IMR-90 (cell line): ENCODE measurements at regions not wholly inside any gene's neighbourhood (a gene's known extent, or its start where the extent isn't known, plus 50 kb on each side); places are given as distances from the start of the nearest gene placed in this dataset.

ENCODE experiments used
- ATAC-seq: fragments of 200-7000 bp; cut with Tn5 transposase; 2 replicates; pipeline ENCODE4 v1.9.1; 2020; ENCODE audit warnings: low read depth, mild to moderate bottlenecking, moderate library complexity
- BruUV-seq: library from RNA; stranded (reverse); fragments of 400-500 nt; replicated peaks from 2 replicates; lab custom pipeline; 2021; lab: Mats Ljungman, UMichigan
- CTCF ChIA-PET: fragments of 300-600 bp; formaldehyde crosslinking; extraction: SDS; loops from one replicate; lab custom pipeline; 2021; ENCODE audit warnings: antibody characterized with exemption; lab: Yijun Ruan, JAX
- POLR2A ChIA-PET: fragments of 300-600 bp; sonication (Branson Sonifier 250); formaldehyde crosslinking; loops from one replicate; lab custom pipeline; 2022; ENCODE audit warnings: antibody characterized with exemption; ENCODE audit not compliant: unreplicated experiment; lab: Charles Lee
- DNase-seq: peaks from one replicate; pipeline ENCODE4 v3.0.0; 2013
- H2AFZ ChIP-seq: replicated peaks from 2 replicates; pipeline ENCODE3; 2013; ENCODE audit warnings: low read length, mild to moderate bottlenecking; ENCODE audit not compliant: poor library complexity
- H2AK5ac ChIP-seq: 2 replicates; pipeline ENCODE4 v1.6.1; 2013; ENCODE audit warnings: low read depth, low read length, inconsistent platforms
- H2AK9ac ChIP-seq: replicated peaks from 2 replicates; pipeline ENCODE3; 2013; ENCODE audit warnings: mild to moderate bottlenecking, low read depth, low read length, moderate library complexity; ENCODE audit not compliant: poor library complexity
- H2BK120ac ChIP-seq: 2 replicates; pipeline ENCODE4 v1.6.1; 2013; ENCODE audit warnings: low read depth, low read length, inconsistent platforms
- H2BK15ac ChIP-seq: 3 replicates; pipeline ENCODE4 v1.6.1; 2013; ENCODE audit warnings: low read depth, low read length, inconsistent platforms
- H2BK20ac ChIP-seq: 2 replicates; pipeline ENCODE4 v1.6.1; 2013; ENCODE audit warnings: low read depth, mild to moderate bottlenecking, inconsistent platforms, low read length, moderate library complexity
- H2BK5ac ChIP-seq: 2 replicates; pipeline ENCODE4 v1.6.1; 2013; ENCODE audit warnings: mild to moderate bottlenecking, low read depth, low read length, inconsistent platforms; ENCODE audit not compliant: poor library complexity, severe bottlenecking
- H3K14ac ChIP-seq: replicated peaks from 2 replicates; pipeline ENCODE4 v1.6.1; 2013; ENCODE audit warnings: low read depth, low read length, inconsistent platforms
- H3K18ac ChIP-seq: 2 replicates; pipeline ENCODE4 v1.6.1; 2013; ENCODE audit warnings: low read depth, low read length, control low read depth
- H3K23ac ChIP-seq: 2 replicates; pipeline ENCODE4 v1.6.1; 2013; ENCODE audit warnings: low read depth, low read length, inconsistent platforms
- H3K27ac ChIP-seq: 2 replicates; pipeline ENCODE4 v1.5.1; 2013; ENCODE audit warnings: mild to moderate bottlenecking, control low read depth, low read length; ENCODE audit not compliant: insufficient read depth
- H3K27me3 ChIP-seq: 2 replicates; pipeline ENCODE4 v1.6.1; 2013; ENCODE audit warnings: low read length; ENCODE audit not compliant: control insufficient read depth, insufficient read depth
- H3K36me3 ChIP-seq: 2 replicates; pipeline ENCODE4 v1.6.1; 2013; ENCODE audit warnings: low read length, mixed read lengths; ENCODE audit not compliant: control insufficient read depth, insufficient read depth
- H3K4ac ChIP-seq: 2 replicates; pipeline ENCODE4 v1.6.1; 2013; ENCODE audit warnings: low read depth, low read length, inconsistent platforms
- H3K4me1 ChIP-seq: 2 replicates; pipeline ENCODE4 v1.6.1; 2013; ENCODE audit warnings: low read length, mixed read lengths; ENCODE audit not compliant: control insufficient read depth, insufficient read depth
- H3K4me2 ChIP-seq: 2 replicates; pipeline ENCODE4 v1.6.1; 2013; ENCODE audit warnings: low read depth, mild to moderate bottlenecking, control low read depth, low read length, moderate library complexity
- H3K4me3 ChIP-seq: 2 replicates; pipeline ENCODE4 v1.5.1; 2013; ENCODE audit warnings: low read depth, mild to moderate bottlenecking, control low read depth, low read length, moderate library complexity; ENCODE audit not compliant: insufficient read depth
- H3K56ac ChIP-seq: 2 replicates; pipeline ENCODE4 v1.6.1; 2013; ENCODE audit warnings: low read length, inconsistent platforms; ENCODE audit not compliant: insufficient read depth; ENCODE audit errors: extremely low read depth
- H3K79me1 ChIP-seq, 2 experiments: 2 replicates each; pipeline ENCODE4 v1.6.1; 2013; ENCODE audit warnings: low read length in 2 of 2, inconsistent platforms in 1 of 2, low read depth in 1 of 2
- H3K9ac ChIP-seq: 2 replicates; pipeline ENCODE4 v1.6.1; 2013; ENCODE audit warnings: low read depth, low read length, control low read depth
- H3K9me1 ChIP-seq: 2 replicates; pipeline ENCODE4 v1.6.1; 2013; ENCODE audit warnings: low read length, inconsistent platforms; ENCODE audit not compliant: insufficient read depth
- H3K9me3 ChIP-seq: 2 replicates; pipeline ENCODE4 v1.6.1; 2013; ENCODE audit warnings: low read length; ENCODE audit not compliant: control insufficient read depth, insufficient read depth
- H4K20me1 ChIP-seq: 2 replicates; pipeline ENCODE4 v1.6.1; 2013; ENCODE audit warnings: low read length, inconsistent platforms; ENCODE audit not compliant: insufficient read depth
- H4K5ac ChIP-seq: 2 replicates; pipeline ENCODE4 v1.6.1; 2013; ENCODE audit warnings: mild to moderate bottlenecking, low read depth, low read length, control low read depth
- H4K8ac ChIP-seq, 2 experiments: 2 replicates each; pipeline ENCODE4 v1.6.1; 2013; ENCODE audit warnings: low read depth in 2 of 2, low read length in 2 of 2, control low read depth in 1 of 2, inconsistent platforms in 1 of 2
- H4K91ac ChIP-seq: 2 replicates; pipeline ENCODE4 v1.6.1; 2013; ENCODE audit warnings: low read depth, low read length, inconsistent platforms; ENCODE audit not compliant: insufficient read depth
- CHD1 ChIP-seq: IDR thresholded peaks from 2 replicates; pipeline ENCODE4 v1.6.1; 2012; ENCODE audit warnings: low read depth, low read length, improper control_type of control experiment
- MAFK ChIP-seq: IDR thresholded peaks from 2 replicates; pipeline ENCODE4 v1.6.1; 2012; ENCODE audit warnings: low read depth, low read length, improper control_type of control experiment
- MXI1 ChIP-seq: IDR thresholded peaks from 2 replicates; pipeline ENCODE4 v1.6.1; 2012; ENCODE audit warnings: low read depth, mild to moderate bottlenecking, low read length, moderate library complexity, borderline replicate concordance
- NFE2L2 ChIP-seq: fragments of 150-350 bp; IDR thresholded peaks from 2 replicates; pipeline ENCODE4 v1.6.1; 2016; ENCODE audit warnings: low read depth, mild to moderate bottlenecking, low read length
- POLR2A ChIP-seq: IDR thresholded peaks from 2 replicates; pipeline ENCODE4 v1.6.1; 2012; ENCODE audit warnings: mild to moderate bottlenecking, low read depth, low read length
- RFX5 ChIP-seq: IDR thresholded peaks from 2 replicates; pipeline ENCODE4 v1.8.0; 2012; ENCODE audit warnings: low read depth, mild to moderate bottlenecking, low read length, moderate library complexity
- USF2 ChIP-seq: fragments of 150-350 bp; IDR thresholded peaks from 2 replicates; pipeline ENCODE4 v1.6.1; 2017; ENCODE audit warnings: mild to moderate bottlenecking, antibody characterized with exemption, low read length, low read depth
- WGBS, 2 experiments: methylation state at CpG; one replicate each; pipeline versions ENCODE4 v1.1.5 to v1.1.7; 2013; ENCODE audit warnings: missing lambda C conversion rate in 2 of 2; ENCODE audit not compliant: insufficient read length in 1 of 2; ENCODE audit errors: extremely low coverage in 2 of 2; 5-methylcytosine and 5-hydroxymethylcytosine counted together
- dilution Hi-C: fragments of 300-500 bp; cut with HindIII; formaldehyde crosslinking; loops from one replicate; pipeline ENCODE4 v1.14.3; 2018; ENCODE audit warnings: low sequenced_read_pairs; ENCODE audit not compliant: unreplicated experiment
- in situ Hi-C: fragments of 300-500 bp; cut with MboI; formaldehyde crosslinking; loops from 3 replicates; pipeline ENCODE4 v1.14.3; 2019; ENCODE audit warnings: low sequenced_read_pairs, inconsistent platforms, mixed read lengths
- intact Hi-C: fragments of 100-400 bp; cut with micrococcal nuclease; formaldehyde crosslinking; loops from 2 replicates; pipeline ENCODE4 v1.10.0; 2022
- TF ChIP-seq, protein P1 (sequence below): fragments of 150-350 bp; IDR thresholded peaks from 2 replicates; pipeline ENCODE4 v1.6.1; 2016; ENCODE audit warnings: low read depth, mild to moderate bottlenecking, low read length, moderate library complexity, borderline replicate concordance

GRCh38 chr18:1916869-1917523, 654.3 kb downstream of the METTL4 start:
- Histone ChIP-seq H3K18ac (no peak overlapping the region), H3K4me2 (no peak overlapping the region), H2BK5ac (no peak overlapping the region), H3K79me1 (no peaks in the 10 kb centered on the region), H3K9ac (no peak overlapping the region), H2BK20ac (no peak overlapping the region), H3K4me1 (no peaks in the 10 kb centered on the region), H3K36me3 (no peaks in the 10 kb centered on the region), H2BK15ac (no peak overlapping the region), H3K14ac (no peak overlapping the region), H4K8ac (no peak overlapping the region), H4K91ac (no peak overlapping the region), H3K4me3 (no peak overlapping the region), H3K4ac (no peak overlapping the region), H2AFZ (no peak overlapping the region), H3K9me1 (no peaks in the 10 kb centered on the region), H3K56ac (no peak overlapping the region), H2AK9ac (no peak overlapping the region), H2BK120ac (no peak overlapping the region), H3K27ac (no peak overlapping the region), H3K9me3 (peaks cover 6% of the 10 kb centered on the region; the same call in 1 of the 2 replicates), H4K5ac (no peak overlapping the region), H3K23ac (no peak overlapping the region), H3K27me3 (no peaks in the 10 kb centered on the region), H2AK5ac (no peak overlapping the region), H4K20me1 (no peaks in the 10 kb centered on the region)
- ChIA-PET CTCF (no interaction called here), POLR2A (no interaction called here)
- DNase-seq = no peak
- BruUV-seq = no TSS peak
- intact Hi-C loops = no loop called here
- dilution Hi-C loops = no loop called here
- no CpG with 5 or more reads among the region's 2 CpGs for WGBS, 2 experiments
- no peak for ATAC-seq
- in situ Hi-C loops = no loop called here
- TF ChIP-seq RFX5 (no peak), MXI1 (no peak), MAFK (no peak), NFE2L2 (no peak), CHD1 (no peak), USF2 (no peak), POLR2A (no peak)
- TF ChIP-seq, protein P1, sequence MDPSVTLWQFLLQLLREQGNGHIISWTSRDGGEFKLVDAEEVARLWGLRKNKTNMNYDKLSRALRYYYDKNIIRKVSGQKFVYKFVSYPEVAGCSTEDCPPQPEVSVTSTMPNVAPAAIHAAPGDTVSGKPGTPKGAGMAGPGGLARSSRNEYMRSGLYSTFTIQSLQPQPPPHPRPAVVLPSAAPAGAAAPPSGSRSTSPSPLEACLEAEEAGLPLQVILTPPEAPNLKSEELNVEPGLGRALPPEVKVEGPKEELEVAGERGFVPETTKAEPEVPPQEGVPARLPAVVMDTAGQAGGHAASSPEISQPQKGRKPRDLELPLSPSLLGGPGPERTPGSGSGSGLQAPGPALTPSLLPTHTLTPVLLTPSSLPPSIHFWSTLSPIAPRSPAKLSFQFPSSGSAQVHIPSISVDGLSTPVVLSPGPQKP = no peak
